Bronchial epithelial cell (primary cell): ENCODE measurements at regions not wholly inside any gene's neighbourhood (a gene's known extent, or its start where the extent isn't known, plus 50 kb on each side); places are given as distances from the start of the nearest gene placed in this dataset.
"Not testable (repeated sequence)": the region's sequence is repeated elsewhere in the genome, so short reads cannot be mapped to it uniquely, and the experiment has no call there.

Source experiments
- DNase-seq: peaks from one replicate; pipeline ENCODE4 v3.0.0-alpha.2; 2010; ENCODE audit warnings: low read depth
- FAIRE-seq: peaks from 2 replicates; lab custom pipeline; 2011; peaks lifted over from hg19 to GRCh38; lab: Jason Lieb, UNC
- H3K27me3 ChIP-seq: 2 replicates; pipeline ENCODE4 v1.5.1; 2011; ENCODE audit warnings: low read length; ENCODE audit not compliant: control insufficient read depth, insufficient read depth
- H3K36me3 ChIP-seq: 2 replicates; pipeline ENCODE4 v1.5.1; 2011; ENCODE audit warnings: low read length; ENCODE audit not compliant: control insufficient read depth, insufficient read depth
- H3K4me3 ChIP-seq: 2 replicates; pipeline ENCODE4 v1.5.1; 2011; ENCODE audit warnings: mild to moderate bottlenecking, low read depth, low read length, control low read depth
- CTCF ChIP-seq: IDR thresholded peaks from 2 replicates; pipeline ENCODE4 v1.5.1; 2011; ENCODE audit warnings: mild to moderate bottlenecking, moderate library complexity, low read length, control low read depth, inconsistent platforms; ENCODE audit not compliant: insufficient read depth, severe bottlenecking

GRCh38 chr12:41992692-41993215 is 151.9 kb downstream of the GXYLT1 start:
- no peak overlapping the region for H3K4me3 ChIP-seq
- no peak for TF ChIP-seq CTCF
- DNase-seq (no peak), FAIRE-seq (no peak)
- H3K36me3 ChIP-seq = no peaks in the 10 kb centered on the region
- no peaks in the 10 kb centered on the region for H3K27me3 ChIP-seq

GRCh38 chr12:41992022-41992421 is 152.7 kb downstream of the GXYLT1 start:
- no peak overlapping the region for H3K4me3 ChIP-seq
- TF ChIP-seq CTCF = no peak
- H3K36me3 ChIP-seq = no peaks in the 10 kb centered on the region
- FAIRE-seq (no peak), DNase-seq (no peak)
- H3K27me3 ChIP-seq = no peaks in the 10 kb centered on the region

- Histone ChIP-seq H3K36me3 (no peaks in the 10 kb centered on the region), H3K4me3 (no peak overlapping the region), H3K27me3 (no peaks in the 10 kb centered on the region)
- DNase-seq (no peak), FAIRE-seq (no peak)
- TF ChIP-seq CTCF = no peak
These were observed 156.0 kb downstream of the GXYLT1 start for GRCh38 chr12:41988715-41989114.

- not testable (repeated sequence) for FAIRE-seq, H3K27me3 ChIP-seq, H3K4me3 ChIP-seq, H3K36me3 ChIP-seq, DNase-seq
These were observed 158.2 kb downstream of the GXYLT1 start for GRCh38 chr12:41986513-41986912.

GRCh38 chr12:41983856-41984255 is 160.8 kb downstream of the GXYLT1 start:
- DNase-seq (no peak), FAIRE-seq (no peak)
- no peaks in the 10 kb centered on the region for H3K36me3 ChIP-seq
- TF ChIP-seq CTCF = no peak
- H3K4me3 ChIP-seq = no peak overlapping the region
- H3K27me3 ChIP-seq = no peaks in the 10 kb centered on the region

- TF ChIP-seq CTCF = no peak
- H3K4me3 ChIP-seq = no peak overlapping the region
- no peaks in the 10 kb centered on the region for H3K27me3 ChIP-seq
- FAIRE-seq = no peak
- no peak for DNase-seq
- H3K36me3 ChIP-seq = no peaks in the 10 kb centered on the region
These were observed 161.3 kb downstream of the GXYLT1 start for GRCh38 chr12:41983394-41983793.
